Duodenal mucosa (tissue), 2 donors: ENCODE measurements at regions not wholly inside any gene's neighbourhood (a gene's known extent, or its start where the extent isn't known, plus 50 kb on each side); places are given as distances from the start of the nearest gene placed in this dataset.
A peak's percentile ranks its signal among the peaks of the same experiment; 100 is the strongest.

ENCODE experiments used
- H3K27ac ChIP-seq: one replicate; pipeline ENCODE4 v1.7.0; 2013; ENCODE audit warnings: low read depth, low read length
- H3K27me3 ChIP-seq, 2 donors: one replicate each; pipeline ENCODE4 v1.7.0; 2013; ENCODE audit warnings: low read length in 2 of 2, control low read depth in 1 of 2; ENCODE audit not compliant: insufficient read depth in 2 of 2, control insufficient read depth in 1 of 2
- H3K36me3 ChIP-seq, 2 donors: one replicate each; pipeline ENCODE4 v1.7.0; 2013; ENCODE audit warnings: low read length in 2 of 2, control low read depth in 1 of 2; ENCODE audit not compliant: insufficient read depth in 2 of 2, control insufficient read depth in 1 of 2
- H3K4me1 ChIP-seq, 2 donors: one replicate each; pipeline ENCODE4 v1.7.0; 2013; ENCODE audit warnings: low read length in 2 of 2, control low read depth in 1 of 2; ENCODE audit not compliant: insufficient read depth in 2 of 2, control insufficient read depth in 1 of 2
- H3K4me3 ChIP-seq, 2 donors: one replicate each; pipeline ENCODE4 v1.7.0; 2013; ENCODE audit warnings: low read length in 2 of 2, low read depth in 1 of 2
- H3K9ac ChIP-seq, 2 donors: one replicate each; pipeline ENCODE4 v1.7.0; 2013; ENCODE audit warnings: low read length in 2 of 2, low read depth in 1 of 2
- H3K9me3 ChIP-seq, 2 donors: one replicate each; pipeline ENCODE4 v1.7.0; 2013; ENCODE audit warnings: low read length in 2 of 2, control low read depth in 1 of 2; ENCODE audit not compliant: control insufficient read depth in 1 of 2

- Histone ChIP-seq H3K4me1 (peaks cover 13 to 18% of the 10 kb centered on the region in 2 donors), H3K4me3 (no peak overlapping the region), H3K9me3 (no peaks in the 10 kb centered on the region), H3K36me3 (no peaks in the 10 kb centered on the region), H3K27me3 (peaks cover 11 to 22% of the 10 kb centered on the region in 2 donors), H3K9ac (no peak overlapping the region), H3K27ac (no peak overlapping the region)
Observed at GRCh38 chr2:16014041-16014787, 73.9 kb downstream of the MYCN start.

DNA sequence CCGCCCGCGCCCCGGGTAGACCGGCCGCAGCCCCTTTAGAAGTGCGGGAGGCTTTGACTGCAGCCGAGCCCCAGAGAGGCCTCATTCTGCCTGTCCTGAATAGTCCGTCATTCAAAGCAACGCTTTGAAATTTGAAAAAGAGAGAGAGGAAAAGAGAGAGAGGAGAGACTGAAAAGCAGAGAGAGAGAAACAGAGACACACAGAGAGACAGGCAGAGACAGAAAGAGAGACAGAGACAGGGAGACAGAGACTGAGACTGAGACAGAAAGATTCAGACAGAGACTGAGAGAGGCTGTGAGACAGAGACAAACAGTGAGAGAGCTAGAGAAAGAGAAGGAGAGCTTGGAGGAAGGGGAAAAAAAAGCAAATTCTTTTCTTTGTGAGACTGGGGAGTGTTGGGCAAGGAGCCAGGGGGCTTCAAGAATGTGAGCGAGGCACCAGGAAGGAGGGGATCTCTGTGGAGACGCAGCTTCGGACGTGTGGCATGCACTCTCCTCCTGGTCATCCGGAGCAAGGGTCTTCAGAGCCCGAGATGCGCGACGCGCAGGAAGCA lies 73.1 kb downstream of the MYCN start:
- peak overlapping the region in 1 of 2 donors; percentile 16 for H3K4me3 ChIP-seq
- no peaks in the 10 kb centered on the region for H3K9me3 ChIP-seq
- peaks cover 11 to 24% of the 10 kb centered on the region in 2 donors for H3K27me3 ChIP-seq
- no peaks in the 10 kb centered on the region for H3K36me3 ChIP-seq
- H3K9ac ChIP-seq = peak overlapping the region; percentile 18 to 21
- no peak overlapping the region for H3K27ac ChIP-seq
- H3K4me1 ChIP-seq = peaks cover 13 to 18% of the 10 kb centered on the region in 2 donors

DNA sequence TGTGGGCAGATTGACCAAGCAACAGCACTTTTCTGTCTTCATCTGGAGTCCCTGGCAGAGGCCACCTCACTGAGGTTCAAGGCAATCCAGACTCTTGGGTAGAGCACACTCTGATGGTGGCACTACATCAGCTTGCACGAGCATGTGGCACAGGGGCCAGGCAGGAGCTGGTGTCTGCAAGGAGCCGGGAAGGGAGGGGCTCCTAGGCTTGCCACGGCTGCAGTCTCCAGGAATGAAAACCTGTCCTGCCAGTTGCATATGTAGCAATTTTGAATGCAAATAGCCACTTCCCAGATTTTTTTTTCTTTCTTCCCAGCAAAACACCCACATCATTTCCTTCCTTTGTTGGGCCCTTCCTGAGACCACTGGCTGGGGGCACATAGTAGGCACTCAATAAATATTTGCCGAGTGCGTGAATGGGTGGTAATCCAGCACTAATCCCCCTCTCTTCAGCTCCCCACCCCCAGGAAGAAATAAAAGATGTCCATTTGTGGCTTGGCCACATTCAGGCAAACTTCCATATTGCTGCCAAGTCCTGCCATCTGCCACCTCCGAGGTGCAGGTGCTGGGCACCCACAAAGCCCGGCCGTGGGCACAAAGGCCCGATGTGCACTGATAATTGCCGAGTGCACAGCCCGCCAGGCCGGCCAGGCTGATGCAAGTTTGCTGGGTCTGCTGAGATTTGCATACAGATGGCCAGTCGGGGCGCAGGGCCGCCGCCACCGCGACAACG lies 72.4 kb downstream of the MYCN start:
- Histone ChIP-seq H3K9me3 (no peaks in the 10 kb centered on the region), H3K4me3 (peak overlapping the region in 1 of 2 donors; percentile 16), H3K4me1 (peaks cover 13 to 18% of the 10 kb centered on the region in 2 donors), H3K27me3 (peaks cover 11 to 24% of the 10 kb centered on the region in 2 donors), H3K36me3 (no peaks in the 10 kb centered on the region), H3K27ac (no peak overlapping the region), H3K9ac (peak overlapping the region in 1 of 2 donors; percentile 21)

DNA sequence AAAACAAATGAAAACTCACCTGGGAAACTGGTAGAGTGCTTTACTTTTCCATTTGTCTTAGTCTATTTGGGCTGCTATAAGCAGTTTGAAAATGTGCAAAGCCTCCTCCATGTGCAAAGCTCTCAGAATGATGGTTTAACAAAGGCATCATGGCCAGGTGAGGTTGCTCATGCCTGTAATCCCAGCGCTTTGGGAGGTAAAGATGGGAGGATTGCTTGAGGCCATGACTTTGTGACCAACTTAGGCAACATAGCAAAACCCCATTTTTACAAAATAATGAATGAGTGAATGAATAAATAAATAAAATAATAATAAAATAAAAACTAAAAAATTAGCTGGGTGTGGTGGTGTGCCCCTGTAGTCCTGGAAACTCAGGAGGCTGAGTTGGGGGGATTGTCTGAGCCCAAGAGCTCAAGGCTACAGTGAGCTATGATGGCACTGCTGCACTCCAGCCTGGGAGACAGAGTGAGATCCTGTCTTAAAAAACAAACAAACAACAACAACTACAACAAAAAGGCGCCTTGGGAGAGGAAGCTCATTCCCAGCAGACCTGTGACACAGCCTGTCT lies 71.8 kb downstream of the MYCN start:
- Histone ChIP-seq H3K27me3 (peaks cover 11 to 24% of the 10 kb centered on the region in 2 donors), H3K9ac (no peak overlapping the region), H3K4me1 (peaks cover 13 to 18% of the 10 kb centered on the region in 2 donors), H3K4me3 (no peak overlapping the region), H3K36me3 (no peaks in the 10 kb centered on the region), H3K27ac (no peak overlapping the region), H3K9me3 (no peaks in the 10 kb centered on the region)

DNA sequence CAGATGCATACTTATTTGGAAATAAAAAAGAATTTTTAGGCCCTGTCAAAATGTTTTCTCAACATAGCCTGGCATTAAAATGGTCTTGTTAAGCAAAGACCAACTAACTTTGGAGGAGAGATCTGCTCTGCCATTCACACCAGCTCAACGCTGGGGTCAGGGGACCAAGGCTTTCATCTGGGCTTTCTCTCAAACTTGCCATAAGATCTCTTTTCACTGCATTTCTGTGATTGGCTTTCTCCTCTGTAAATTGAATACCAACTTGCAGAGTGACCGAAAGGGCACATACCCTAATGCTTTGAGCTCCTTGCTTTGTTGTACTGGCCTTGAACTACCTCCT lies 71.2 kb downstream of the MYCN start:
- no peak overlapping the region for H3K4me3 ChIP-seq
- no peaks in the 10 kb centered on the region for H3K9me3 ChIP-seq
- H3K27me3 ChIP-seq = peaks cover 11 to 24% of the 10 kb centered on the region in 2 donors

GRCh38 chr2:16010951-16011620 lies 70.7 kb downstream of the MYCN start:
- H3K27me3 ChIP-seq = peaks cover 11 to 24% of the 10 kb centered on the region in 2 donors

More for the DNA sequence above, 71.2 kb downstream of the MYCN start:
- peaks cover 15 to 20% of the 10 kb centered on the region in 2 donors for H3K4me1 ChIP-seq
- H3K9ac ChIP-seq = no peak overlapping the region
- H3K27ac ChIP-seq = no peak overlapping the region
- H3K36me3 ChIP-seq = no peaks in the 10 kb centered on the region

DNA sequence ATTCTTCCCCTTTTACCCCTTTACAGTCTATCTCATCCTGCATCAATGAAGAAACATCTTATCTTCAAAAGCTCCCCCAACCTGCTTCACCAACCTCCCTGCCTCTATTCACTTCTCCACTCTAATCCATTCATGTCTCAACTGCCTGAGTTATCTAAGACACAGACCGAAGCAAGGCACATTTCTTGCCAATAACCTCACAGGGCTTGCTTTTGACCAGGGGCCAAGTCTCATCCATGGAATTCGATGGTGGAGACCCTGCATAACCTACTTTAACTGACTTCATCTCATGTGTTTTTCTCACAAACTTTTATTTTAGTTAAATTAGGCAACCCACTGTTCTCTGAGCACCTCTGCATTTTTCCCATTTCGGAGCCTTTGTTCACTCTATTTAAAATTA lies 69.7 kb downstream of the MYCN start:
- Histone ChIP-seq H3K4me3 (no peak overlapping the region), H3K27me3 (peaks cover 11 to 24% of the 10 kb centered on the region in 2 donors), H3K9me3 (no peaks in the 10 kb centered on the region), H3K4me1 (peaks cover 21 to 28% of the 10 kb centered on the region in 2 donors), H3K9ac (no peak overlapping the region), H3K36me3 (no peaks in the 10 kb centered on the region), H3K27ac (no peak overlapping the region)

More at GRCh38 chr2:16010951-16011620, 70.7 kb downstream of the MYCN start:
- no peaks in the 10 kb centered on the region for H3K9me3 ChIP-seq
- peaks cover 20 to 25% of the 10 kb centered on the region in 2 donors for H3K4me1 ChIP-seq
- no peak overlapping the region for H3K9ac ChIP-seq
- H3K27ac ChIP-seq = no peak overlapping the region
- H3K36me3 ChIP-seq = no peaks in the 10 kb centered on the region
- no peak overlapping the region for H3K4me3 ChIP-seq

- no peak overlapping the region for H3K9ac ChIP-seq
- H3K27me3 ChIP-seq = peaks cover 11 to 21% of the 10 kb centered on the region in 2 donors
- no peaks in the 10 kb centered on the region for H3K9me3 ChIP-seq
- peaks cover 21 to 28% of the 10 kb centered on the region in 2 donors for H3K4me1 ChIP-seq
- H3K4me3 ChIP-seq = no peak overlapping the region
- H3K27ac ChIP-seq = no peak overlapping the region
- H3K36me3 ChIP-seq = no peaks in the 10 kb centered on the region
Observed at GRCh38 chr2:16009560-16009959, 69.2 kb downstream of the MYCN start.

DNA sequence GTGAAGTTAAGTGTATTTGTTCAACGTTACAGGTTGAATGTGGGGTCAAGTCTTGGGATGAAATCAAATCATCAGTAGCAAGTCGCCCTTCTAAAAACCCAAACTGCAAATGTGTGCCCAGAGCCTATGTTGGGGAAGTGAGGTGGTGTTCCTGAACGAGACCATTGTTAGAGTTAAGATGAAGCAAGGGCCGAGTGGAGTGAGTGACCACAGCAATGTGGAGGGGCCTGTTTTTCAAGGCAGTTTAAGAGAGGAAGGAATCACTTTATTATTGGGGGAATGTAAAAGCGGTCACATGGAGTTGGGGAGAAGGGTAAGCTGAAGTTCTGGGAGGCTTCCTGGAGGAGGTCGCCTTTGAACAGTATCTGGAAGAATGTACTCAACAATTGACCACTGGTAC lies 68.5 kb downstream of the MYCN start:
- Histone ChIP-seq H3K27ac (no peak overlapping the region), H3K9me3 (no peaks in the 10 kb centered on the region), H3K4me1 (peaks cover 21 to 24% of the 10 kb centered on the region in 2 donors), H3K36me3 (no peaks in the 10 kb centered on the region), H3K27me3 (peaks cover 7 to 14% of the 10 kb centered on the region in 2 donors), H3K9ac (no peak overlapping the region), H3K4me3 (no peak overlapping the region)
